ENCODE measurements at regions not wholly inside any gene's neighbourhood (a gene's known extent, or its start where the extent isn't known, plus 50 kb on each side); places are given as distances from the start of the nearest gene placed in this dataset.

- no peak for TF ChIP-seq CTCF (IDR thresholded peaks at IDR 0.05)
- TF ChIP-seq POLR2A (IDR thresholded peaks at IDR 0.05): no peak
These were observed 234.2 kb downstream of the TTC32 start for GRCh38 chr2:19667536-19667949.

Data from right lobe of liver (tissue), 4 donors.